ENCODE measurements at regions not wholly inside any gene's neighbourhood (a gene's known extent, or its start where the extent isn't known, plus 50 kb on each side); places are given as distances from the start of the nearest gene placed in this dataset.

GRCh38 chr15:53116169-53116568, 326.0 kb upstream of the ONECUT1 start:
- no peaks in the 10 kb centered on the region for H3K27me3 ChIP-seq (replicated peaks; ENCODE audit: insufficient read depth)
- no peaks in the 10 kb centered on the region for H3K4me1 ChIP-seq (ENCODE audit: control insufficient read depth in 1 of 2, low read depth in 2 of 2)
- H3K27ac ChIP-seq, result no peak overlapping the region
- TF ChIP-seq CTCF (IDR thresholded peaks at IDR 0.05), result no peak
- no peaks in the 10 kb centered on the region for H3K9me3 ChIP-seq
- H3K36me3 ChIP-seq, result no peaks in the 10 kb centered on the region
- ATAC-seq (ENCODE audit: insufficient number of reproducible peaks, low FRiP score, low read depth) (no peak), DNase-seq (ENCODE audit: low spot score) (no peak)
- no peak overlapping the region for H3K4me3 ChIP-seq

GRCh38 chr15:53115563-53115962, 325.4 kb upstream of the ONECUT1 start:
- DNase-seq (ENCODE audit: low spot score) (no peak), ATAC-seq (ENCODE audit: insufficient number of reproducible peaks, low FRiP score, low read depth) (no peak)
- TF ChIP-seq CTCF (IDR thresholded peaks at IDR 0.05), result no peak
- no peaks in the 10 kb centered on the region for H3K27me3 ChIP-seq (replicated peaks; ENCODE audit: insufficient read depth)
- no peaks in the 10 kb centered on the region for H3K4me1 ChIP-seq (ENCODE audit: control insufficient read depth in 1 of 2, low read depth in 2 of 2)
- no peak overlapping the region for H3K4me3 ChIP-seq
- no peaks in the 10 kb centered on the region for H3K36me3 ChIP-seq
- H3K27ac ChIP-seq, result no peak overlapping the region
- H3K9me3 ChIP-seq, result no peaks in the 10 kb centered on the region

DNA sequence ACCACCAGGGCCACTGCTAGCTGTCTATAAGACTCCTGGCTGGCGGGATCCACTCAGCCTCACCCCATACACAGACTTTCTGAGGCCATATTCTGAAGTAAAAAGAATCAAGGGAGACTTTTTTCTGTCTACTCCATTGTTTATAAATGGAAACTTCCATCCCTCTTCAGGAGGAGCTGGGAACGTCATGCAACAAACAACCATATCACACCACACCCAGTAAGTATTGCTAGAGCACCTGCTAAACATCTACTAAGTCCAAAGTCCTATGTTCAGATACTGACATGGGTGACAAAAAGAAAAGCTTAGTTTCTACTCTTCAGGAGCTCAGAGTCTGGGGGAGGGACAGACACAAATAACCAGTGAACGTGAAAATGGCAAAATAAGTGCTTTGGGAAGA, 324.8 kb upstream of the ONECUT1 start:
- H3K27me3 ChIP-seq (replicated peaks; ENCODE audit: insufficient read depth), result no peaks in the 10 kb centered on the region
- H3K27ac ChIP-seq, result no peak overlapping the region
- no peak for ATAC-seq (ENCODE audit: insufficient number of reproducible peaks, low FRiP score, low read depth)
- H3K36me3 ChIP-seq, result no peaks in the 10 kb centered on the region
- DNase-seq (ENCODE audit: low spot score), result no peak
- no peak for TF ChIP-seq CTCF (IDR thresholded peaks at IDR 0.05)
- H3K4me1 ChIP-seq (ENCODE audit: control insufficient read depth in 1 of 2, low read depth in 2 of 2), result no peaks in the 10 kb centered on the region
- H3K9me3 ChIP-seq, result no peaks in the 10 kb centered on the region
- no peak overlapping the region for H3K4me3 ChIP-seq

DNA sequence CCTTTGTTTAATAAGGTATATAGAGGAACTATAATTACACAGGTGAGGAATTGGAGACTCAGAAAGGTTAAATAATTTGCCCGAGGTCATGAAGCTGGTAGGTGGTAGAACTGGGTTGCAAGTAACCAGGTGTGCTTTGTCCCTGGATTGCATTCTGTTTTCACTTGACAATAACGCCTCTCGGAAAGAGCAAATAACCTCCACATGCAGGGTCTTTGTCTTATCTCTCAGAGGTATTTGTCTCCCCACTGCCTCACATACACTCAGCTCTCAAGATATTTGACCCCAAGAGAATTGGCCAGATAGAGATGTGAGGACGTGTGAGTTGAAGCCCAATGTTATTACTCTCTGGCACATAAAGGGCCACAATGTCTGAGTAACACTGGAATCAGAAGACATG, 320.9 kb upstream of the ONECUT1 start:
- Histone ChIP-seq H3K9me3 (no peaks in the 10 kb centered on the region), H3K4me3 (no peak overlapping the region), H3K27me3 (replicated peaks; ENCODE audit: insufficient read depth) (no peaks in the 10 kb centered on the region), H3K27ac (no peak overlapping the region), H3K4me1 (ENCODE audit: control insufficient read depth in 1 of 2, low read depth in 2 of 2) (no peaks in the 10 kb centered on the region), H3K36me3 (no peaks in the 10 kb centered on the region)
- ATAC-seq (ENCODE audit: insufficient number of reproducible peaks, low FRiP score, low read depth), result no peak
- no peak for TF ChIP-seq CTCF (IDR thresholded peaks at IDR 0.05)
- no peak for DNase-seq (ENCODE audit: low spot score)

- no peak for DNase-seq (ENCODE audit: low spot score)
- H3K4me1 ChIP-seq (ENCODE audit: control insufficient read depth in 1 of 2, low read depth in 2 of 2), result no peaks in the 10 kb centered on the region
- H3K4me3 ChIP-seq, result no peak overlapping the region
- no peak for ATAC-seq (ENCODE audit: insufficient number of reproducible peaks, low FRiP score, low read depth)
- no peaks in the 10 kb centered on the region for H3K27me3 ChIP-seq (replicated peaks; ENCODE audit: insufficient read depth)
- no peaks in the 10 kb centered on the region for H3K36me3 ChIP-seq
- no peak for TF ChIP-seq CTCF (IDR thresholded peaks at IDR 0.05)
- H3K27ac ChIP-seq, result no peak overlapping the region
- no peaks in the 10 kb centered on the region for H3K9me3 ChIP-seq
Measured at GRCh38 chr15:53108319-53108718, 318.2 kb upstream of the ONECUT1 start.

Measured in thoracic aorta (tissue), 2 donors.